Loucy (cell line): ENCODE measurements at regions not wholly inside any gene's neighbourhood (a gene's known extent, or its start where the extent isn't known, plus 50 kb on each side); places are given as distances from the start of the nearest gene placed in this dataset.

Source experiments
- H2AFZ ChIP-seq: fragments of 200-600 bp; sonication (generic); 2 replicates; pipeline ENCODE4 v1.6.0; 2016; ENCODE audit warnings: antibody characterized with exemption, mild to moderate bottlenecking, low read length, moderate library complexity
- H3F3A ChIP-seq: fragments of 200-600 bp; 2 replicates; pipeline ENCODE4 v1.6.0; 2016; ENCODE audit warnings: antibody characterized with exemption, low read depth, mild to moderate bottlenecking
- H3K27me3 ChIP-seq: fragments of 200-600 bp; sonication (generic); 2 replicates; pipeline ENCODE4 v1.6.1; 2014; ENCODE audit warnings: low read length, mild to moderate bottlenecking; ENCODE audit not compliant: insufficient read depth, poor library complexity, severe bottlenecking
- H3K36me3 ChIP-seq: fragments of 200-600 bp; sonication (generic); 2 replicates; pipeline ENCODE4 v1.6.1; 2016; ENCODE audit warnings: low read length; ENCODE audit not compliant: insufficient read depth
- H3K4me1 ChIP-seq: fragments of 200-600 bp; sonication (generic); 2 replicates; pipeline ENCODE4 v1.5.1; 2014; ENCODE audit warnings: low read length, mild to moderate bottlenecking; ENCODE audit not compliant: insufficient read depth, poor library complexity, severe bottlenecking
- H3K4me2 ChIP-seq: fragments of 200-600 bp; sonication (generic); 2 replicates; pipeline ENCODE4 v1.6.0; 2014; ENCODE audit warnings: antibody characterized with exemption, low read length, low read depth, mild to moderate bottlenecking; ENCODE audit not compliant: poor library complexity, severe bottlenecking
- H3K4me3 ChIP-seq: fragments of 200-600 bp; sonication (generic); 2 replicates; pipeline ENCODE4 v1.5.1; 2014; ENCODE audit warnings: low read length, mild to moderate bottlenecking, mixed read lengths; ENCODE audit not compliant: poor library complexity, severe bottlenecking
- H3K79me2 ChIP-seq: fragments of 200-600 bp; sonication (generic); 2 replicates; pipeline ENCODE4 v1.6.1; 2014; ENCODE audit warnings: low read length; ENCODE audit not compliant: insufficient read depth
- H3K9ac ChIP-seq: fragments of 200-600 bp; sonication (generic); 2 replicates; pipeline ENCODE4 v1.6.0; 2014; ENCODE audit warnings: mild to moderate bottlenecking, low read depth, low read length, moderate library complexity; ENCODE audit not compliant: poor library complexity, severe bottlenecking
- H3K9me2 ChIP-seq: fragments of 200-600 bp; sonication (generic); replicated peaks from 2 replicates; pipeline ENCODE4 v1.6.1; 2016; ENCODE audit warnings: low read depth, low read length, mixed read lengths
- H3K9me3 ChIP-seq: fragments of 200-600 bp; sonication (generic); 2 replicates; pipeline ENCODE4 v1.6.1; 2014; ENCODE audit warnings: mild to moderate bottlenecking, antibody characterized with exemption, low read length, low read depth; ENCODE audit not compliant: insufficient read depth
- H4K20me1 ChIP-seq: fragments of 200-600 bp; sonication (generic); 2 replicates; pipeline ENCODE4 v1.6.0; 2014; ENCODE audit warnings: antibody characterized with exemption, low read length, mild to moderate bottlenecking; ENCODE audit not compliant: insufficient read depth, poor library complexity, severe bottlenecking
- EZH2phosphoT487 ChIP-seq: fragments of 200-600 bp; IDR thresholded peaks from 2 replicates; pipeline ENCODE4 v1.6.1; 2018; ENCODE audit warnings: antibody characterized with exemption, mild to moderate bottlenecking, moderate library complexity, borderline replicate concordance
- TF ChIP-seq, protein P1 (sequence below): fragments of 200-600 bp; sonication (generic); conservative IDR thresholded peaks from 2 replicates; pipeline ENCODE4 v1.5.1; 2014; ENCODE audit warnings: mild to moderate bottlenecking, antibody characterized with exemption, low read length

GRCh38 chr1:78411707-78412106, 79.1 kb upstream of the PTGFR start:
- H2AFZ ChIP-seq = no peak overlapping the region
- no peaks in the 10 kb centered on the region for H3K9me2 ChIP-seq
- no peak overlapping the region for H3K4me2 ChIP-seq
- no peaks in the 10 kb centered on the region for H3K27me3 ChIP-seq
- no peaks in the 10 kb centered on the region for H3K79me2 ChIP-seq
- no peak overlapping the region for H3K9ac ChIP-seq
- H3K36me3 ChIP-seq = no peaks in the 10 kb centered on the region
- no peaks in the 10 kb centered on the region for H4K20me1 ChIP-seq
- TF ChIP-seq, protein P1, sequence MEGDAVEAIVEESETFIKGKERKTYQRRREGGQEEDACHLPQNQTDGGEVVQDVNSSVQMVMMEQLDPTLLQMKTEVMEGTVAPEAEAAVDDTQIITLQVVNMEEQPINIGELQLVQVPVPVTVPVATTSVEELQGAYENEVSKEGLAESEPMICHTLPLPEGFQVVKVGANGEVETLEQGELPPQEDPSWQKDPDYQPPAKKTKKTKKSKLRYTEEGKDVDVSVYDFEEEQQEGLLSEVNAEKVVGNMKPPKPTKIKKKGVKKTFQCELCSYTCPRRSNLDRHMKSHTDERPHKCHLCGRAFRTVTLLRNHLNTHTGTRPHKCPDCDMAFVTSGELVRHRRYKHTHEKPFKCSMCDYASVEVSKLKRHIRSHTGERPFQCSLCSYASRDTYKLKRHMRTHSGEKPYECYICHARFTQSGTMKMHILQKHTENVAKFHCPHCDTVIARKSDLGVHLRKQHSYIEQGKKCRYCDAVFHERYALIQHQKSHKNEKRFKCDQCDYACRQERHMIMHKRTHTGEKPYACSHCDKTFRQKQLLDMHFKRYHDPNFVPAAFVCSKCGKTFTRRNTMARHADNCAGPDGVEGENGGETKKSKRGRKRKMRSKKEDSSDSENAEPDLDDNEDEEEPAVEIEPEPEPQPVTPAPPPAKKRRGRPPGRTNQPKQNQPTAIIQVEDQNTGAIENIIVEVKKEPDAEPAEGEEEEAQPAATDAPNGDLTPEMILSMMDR = no peak
- TF ChIP-seq EZH2phosphoT487 = no peak
- no peaks in the 10 kb centered on the region for H3F3A ChIP-seq
- H3K4me3 ChIP-seq = no peak overlapping the region
- peaks cover 3% of the 10 kb centered on the region; the same call in 1 of the 2 replicates for H3K9me3 ChIP-seq
- no peaks in the 10 kb centered on the region for H3K4me1 ChIP-seq

DNA sequence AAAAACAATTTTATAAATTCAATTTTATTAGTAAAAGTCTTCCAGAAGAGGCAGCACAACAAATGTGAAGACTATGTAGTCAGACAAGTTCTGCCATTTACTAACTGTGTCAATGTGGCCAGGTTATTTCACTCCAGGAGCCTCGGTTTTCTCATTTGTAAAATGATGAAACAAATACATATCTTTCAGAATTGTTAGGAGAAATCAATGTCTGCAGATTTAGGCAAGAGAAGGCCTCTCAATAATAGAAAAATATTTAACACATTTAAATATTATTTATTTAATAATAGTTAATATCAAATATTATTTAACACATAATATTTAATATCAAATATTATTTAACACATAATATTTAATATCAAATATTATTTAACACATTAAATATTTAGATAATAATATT, 75.6 kb upstream of the PTGFR start:
- Histone ChIP-seq H3K4me1 (no peaks in the 10 kb centered on the region), H3K4me3 (no peak overlapping the region), H2AFZ (no peak overlapping the region), H3K36me3 (no peaks in the 10 kb centered on the region), H3K79me2 (no peaks in the 10 kb centered on the region), H3F3A (no peaks in the 10 kb centered on the region), H3K9me3 (no peaks in the 10 kb centered on the region; the same call in 1 of the 2 replicates), H4K20me1 (no peaks in the 10 kb centered on the region), H3K9me2 (no peaks in the 10 kb centered on the region), H3K9ac (no peak overlapping the region), H3K27me3 (no peaks in the 10 kb centered on the region), H3K4me2 (no peak overlapping the region)
- TF ChIP-seq, protein P1 = no peak
- no peak for TF ChIP-seq EZH2phosphoT487

DNA sequence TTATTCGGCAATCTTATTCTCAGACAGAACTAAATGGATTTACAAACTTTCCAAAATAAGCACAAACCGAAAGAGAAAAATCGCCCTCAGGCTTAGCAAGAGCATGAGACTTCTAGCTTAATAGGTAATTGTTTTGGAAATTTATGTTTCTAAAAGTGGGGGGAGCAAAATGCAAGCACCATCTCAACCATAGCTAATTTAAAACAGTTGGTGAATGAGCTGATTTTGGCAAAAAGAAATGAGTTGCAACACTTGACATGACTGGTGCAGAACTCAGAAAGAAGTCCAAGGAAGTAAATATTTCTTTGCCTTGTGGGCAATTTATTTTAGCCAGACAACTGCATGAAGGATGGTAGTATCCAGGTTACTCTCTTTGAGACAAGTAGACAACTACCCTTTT, 71.5 kb upstream of the PTGFR start:
- H3K4me2 ChIP-seq = no peak overlapping the region
- H3F3A ChIP-seq = no peaks in the 10 kb centered on the region
- H2AFZ ChIP-seq = no peak overlapping the region
- H4K20me1 ChIP-seq = no peaks in the 10 kb centered on the region
- no peaks in the 10 kb centered on the region for H3K4me1 ChIP-seq
- no peaks in the 10 kb centered on the region for H3K36me3 ChIP-seq
- H3K27me3 ChIP-seq = no peaks in the 10 kb centered on the region
- H3K9ac ChIP-seq = no peak overlapping the region
- H3K9me2 ChIP-seq = no peaks in the 10 kb centered on the region
- TF ChIP-seq, protein P1 = no peak
- TF ChIP-seq EZH2phosphoT487 = no peak
- H3K79me2 ChIP-seq = no peaks in the 10 kb centered on the region
- no peak overlapping the region for H3K4me3 ChIP-seq
- no peaks in the 10 kb centered on the region for H3K9me3 ChIP-seq
